Peyer's patch (tissue), 4 donors: ENCODE measurements at regions not wholly inside any gene's neighbourhood (a gene's known extent, or its start where the extent isn't known, plus 50 kb on each side); places are given as distances from the start of the nearest gene placed in this dataset.

Source experiments
- CTCF ChIP-seq, 6 experiments: fragments of 450-650 bp in 4 of 6; fragments of 200-600 bp in 2 of 6; sonication (generic) in 1 of 6; IDR thresholded peaks; one replicate each; pipeline ENCODE4 v1.5.1; 2017 to 2019; ENCODE audit warnings: antibody characterized with exemption in 6 of 6, mild to moderate bottlenecking in 3 of 6, moderate library complexity in 1 of 6
- POLR2A ChIP-seq, 2 donors: fragments of 450-650 bp; IDR thresholded peaks; one replicate each; pipeline ENCODE4 v1.5.1; 2017; ENCODE audit warnings: antibody characterized with exemption in 2 of 2, mild to moderate bottlenecking in 2 of 2, moderate library complexity in 2 of 2

DNA sequence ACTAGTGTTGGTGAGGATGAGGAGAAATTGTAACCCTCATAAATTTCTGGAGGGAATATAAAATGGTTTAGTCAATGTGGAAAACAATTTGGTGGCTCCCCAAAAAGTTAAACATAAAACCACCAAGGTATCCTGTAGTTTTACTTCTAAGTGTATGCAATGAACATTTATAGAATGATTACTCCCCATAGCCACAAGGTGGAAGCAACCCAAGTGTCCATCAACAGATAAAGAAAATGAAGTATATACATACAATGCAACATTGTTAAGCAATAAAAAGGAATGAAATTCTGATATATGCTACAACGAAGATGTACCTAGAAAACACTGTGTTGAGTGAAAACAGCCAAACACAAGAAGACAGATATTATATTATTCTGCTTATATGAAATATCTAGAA lies 569.1 kb upstream of the GRID2 start:
- TF ChIP-seq CTCF (IDR thresholded peaks at IDR 0.05) = peak in 3 of 6 experiments; percentile 16 to 38 (median 35)
- no peak for TF ChIP-seq POLR2A (IDR thresholded peaks at IDR 0.05)
